OCI-LY1 (cell line): ENCODE measurements at regions not wholly inside any gene's neighbourhood (a gene's known extent, or its start where the extent isn't known, plus 50 kb on each side); places are given as distances from the start of the nearest gene placed in this dataset.

Experiments used
- CTCF ChIP-seq: fragments of 200-600 bp; sonication (generic), shearing (Covaris generic); IDR thresholded peaks from 2 replicates; pipeline ENCODE4 v1.5.1; 2017; ENCODE audit warnings: mild to moderate bottlenecking, antibody characterized with exemption, low read length, moderate library complexity, mixed read lengths
- EZH2 ChIP-seq: fragments of 200-600 bp; sonication (generic), shearing (Covaris generic); IDR thresholded peaks from 2 replicates; pipeline ENCODE4 v1.8.0; 2017; ENCODE audit warnings: borderline replicate concordance, mixed run types, mild to moderate bottlenecking, antibody characterized with exemption, low read length, moderate library complexity, mixed read lengths

- TF ChIP-seq CTCF (no peak), EZH2 (no peak)
These were observed 292.9 kb upstream of the DUSP10 start for GRCh38 chr1:222034790-222035189.
